BE2C (cell line): ENCODE measurements at regions not wholly inside any gene's neighbourhood (a gene's known extent, or its start where the extent isn't known, plus 50 kb on each side); places are given as distances from the start of the nearest gene placed in this dataset.
"Not testable (repeated sequence)": the region's sequence is repeated elsewhere in the genome, so short reads cannot be mapped to it uniquely, and the experiment has no call there.

Experiments
- DNase-seq: peaks from one replicate; pipeline ENCODE4 v3.0.0-alpha.2; 2020
- H3K27me3 ChIP-seq: fragments of 250-450 bp; sonication (Bioruptor Pico); 2 replicates; pipeline ENCODE4 v1.5.1; 2020; ENCODE audit warnings: mild to moderate bottlenecking
- H3K36me3 ChIP-seq: fragments of 250-450 bp; sonication (Bioruptor Pico); 2 replicates; pipeline ENCODE4 v1.5.1; 2020; ENCODE audit warnings: mild to moderate bottlenecking
- H3K4me1 ChIP-seq: fragments of 250-450 bp; sonication (Bioruptor Pico); 2 replicates; pipeline ENCODE4 v1.5.1; 2020
- H3K4me3 ChIP-seq: 2 replicates; pipeline ENCODE4 v1.5.1; 2011; ENCODE audit warnings: low read depth, low read length
- H3K9me3 ChIP-seq: fragments of 250-450 bp; sonication (Bioruptor Pico); 2 replicates; pipeline ENCODE4 v1.5.1; 2020
- CTCF ChIP-seq: IDR thresholded peaks from 2 replicates; pipeline ENCODE4 v1.5.1; 2012; ENCODE audit warnings: mild to moderate bottlenecking, low read depth, low read length

- DNase-seq: no peak
- no peaks in the 10 kb centered on the region for H3K27me3 ChIP-seq
- no peaks in the 10 kb centered on the region for H3K4me1 ChIP-seq
- H3K4me3 ChIP-seq: no peak overlapping the region
- H3K36me3 ChIP-seq: no peaks in the 10 kb centered on the region
- no peak for TF ChIP-seq CTCF
- no peaks in the 10 kb centered on the region; the same call in 1 of the 2 replicates for H3K9me3 ChIP-seq
These were observed 195.2 kb upstream of the ARHGEF26 start for GRCh38 chr3:153925841-153926514.

- TF ChIP-seq CTCF: no peak
- H3K9me3 ChIP-seq: no peaks in the 10 kb centered on the region; the same call in 1 of the 2 replicates
- no peaks in the 10 kb centered on the region for H3K27me3 ChIP-seq
- H3K4me3 ChIP-seq: no peak overlapping the region
- no peaks in the 10 kb centered on the region for H3K4me1 ChIP-seq
- no peaks in the 10 kb centered on the region for H3K36me3 ChIP-seq
- DNase-seq: no peak
These were observed 194.1 kb upstream of the ARHGEF26 start for GRCh38 chr3:153927107-153927506.

GRCh38 chr3:153928851-153929250 lies 192.3 kb upstream of the ARHGEF26 start:
- Histone ChIP-seq H3K36me3 (no peaks in the 10 kb centered on the region), H3K4me1 (no peaks in the 10 kb centered on the region), H3K4me3 (no peak overlapping the region), H3K27me3 (no peaks in the 10 kb centered on the region), H3K9me3 (no peaks in the 10 kb centered on the region; the same call in 1 of the 2 replicates)
- no peak for TF ChIP-seq CTCF
- DNase-seq: no peak

- not testable (repeated sequence) for H3K27me3 ChIP-seq, H3K4me3 ChIP-seq, H3K36me3 ChIP-seq, H3K4me1 ChIP-seq, H3K9me3 ChIP-seq, DNase-seq
These were observed 187.7 kb upstream of the ARHGEF26 start for GRCh38 chr3:153933481-153933880.

- no peak for DNase-seq
- no peak for TF ChIP-seq CTCF
These were observed 177.1 kb upstream of the ARHGEF26 start for GRCh38 chr3:153944084-153944483.

GRCh38 chr3:153951276-153951675 lies 169.9 kb upstream of the ARHGEF26 start:
- no peak overlapping the region for H3K4me3 ChIP-seq
- no peaks in the 10 kb centered on the region for H3K27me3 ChIP-seq
- no peaks in the 10 kb centered on the region for H3K36me3 ChIP-seq
- no peaks in the 10 kb centered on the region for H3K9me3 ChIP-seq
- no peak for TF ChIP-seq CTCF
- no peaks in the 10 kb centered on the region for H3K4me1 ChIP-seq
- no peak for DNase-seq

More at GRCh38 chr3:153944084-153944483, 177.1 kb upstream of the ARHGEF26 start:
- Histone ChIP-seq H3K27me3 (no peaks in the 10 kb centered on the region), H3K36me3 (no peaks in the 10 kb centered on the region), H3K4me3 (no peak overlapping the region), H3K9me3 (no peaks in the 10 kb centered on the region), H3K4me1 (no peaks in the 10 kb centered on the region)

- Histone ChIP-seq H3K27me3 (no peaks in the 10 kb centered on the region), H3K36me3 (no peaks in the 10 kb centered on the region), H3K9me3 (no peaks in the 10 kb centered on the region), H3K4me1 (no peaks in the 10 kb centered on the region), H3K4me3 (no peak overlapping the region)
- no peak for DNase-seq
- TF ChIP-seq CTCF: no peak
These were observed 169.1 kb upstream of the ARHGEF26 start for GRCh38 chr3:153952091-153952490.
